HepG2 (cell line): ENCODE measurements at regions not wholly inside any gene's neighbourhood (a gene's known extent, or its start where the extent isn't known, plus 50 kb on each side); places are given as distances from the start of the nearest gene placed in this dataset.

ENCODE experiments used
- ATAC-seq: fragments of 200-7000 bp; cut with Tn5 transposase; 3 replicates; pipeline ENCODE4 v1.9.1; 2020; ENCODE audit warnings: mild to moderate bottlenecking, moderate library complexity
- BruUV-seq: library from RNA; stranded (reverse); fragments of 400-500 nt; replicated peaks from 2 replicates; lab custom pipeline; 2021; lab: Mats Ljungman, UMichigan
- CTCF ChIA-PET: fragments of 300-600 bp; formaldehyde crosslinking; extraction: SDS; loops from one replicate; lab custom pipeline; 2021; ENCODE audit warnings: low total read pairs, inconsistent platforms, low intra/inter-chr PET ratio; lab: Yijun Ruan, JAX
- POLR2A ChIA-PET: fragments of 350-600 bp; sonication (Branson Sonifier 250); formaldehyde crosslinking; loops from one replicate; lab custom pipeline; 2020; ENCODE audit warnings: antibody characterized with exemption, inconsistent platforms; lab: Yijun Ruan, JAX
- DNase-seq: peaks from one replicate; pipeline ENCODE4 v3.0.0-alpha.2; 2015; ENCODE audit warnings: low spot score
- FAIRE-seq: peaks from 3 replicates; lab custom pipeline; 2011; peaks lifted over from hg19 to GRCh38; lab: Jason Lieb, UNC
- H2AFZ ChIP-seq: one replicate; pipeline ENCODE4 v1.6.1; 2011; ENCODE audit warnings: low read length, inconsistent platforms
- H3K27ac ChIP-seq: fragments of 300-600 bp; 3 replicates; pipeline ENCODE4 v1.8.0; 2011; ENCODE audit warnings: mixed run types, mild to moderate bottlenecking, mixed read lengths, low read length, inconsistent platforms; ENCODE audit not compliant: insufficient read depth; ENCODE audit errors: extremely low read length
- H3K27me3 ChIP-seq, 2 experiments: fragments of 200-600 bp in 1 of 2; 2 replicates in 1 of 2; 3 replicates in 1 of 2; pipeline versions ENCODE4 v1.6.0 to v1.8.0; 2011; ENCODE audit warnings: low read length in 2 of 2, mild to moderate bottlenecking in 2 of 2, moderate library complexity in 2 of 2, inconsistent platforms in 1 of 2; ENCODE audit not compliant: insufficient read depth in 2 of 2, control insufficient read depth in 1 of 2
- H3K36me3 ChIP-seq, 2 experiments: fragments of 200-600 bp in 1 of 2; replicated peaks in 1 of 2; 2 replicates in 1 of 2; 3 replicates in 1 of 2; pipeline versions ENCODE4 v1.5.1 to v1.8.0; 2011; ENCODE audit warnings: low read length in 2 of 2, inconsistent platforms in 1 of 2; ENCODE audit not compliant: insufficient read depth in 2 of 2, control insufficient read depth in 1 of 2
- H3K4me1 ChIP-seq: 2 replicates; pipeline ENCODE4 v1.5.1; 2012; ENCODE audit warnings: low read length, inconsistent platforms; ENCODE audit not compliant: insufficient read depth
- H3K4me2 ChIP-seq: 2 replicates; pipeline ENCODE4 v1.6.0; 2011; ENCODE audit warnings: low read depth, low read length, inconsistent platforms
- H3K4me3 ChIP-seq, 3 experiments: fragments of 200-600 bp in 1 of 3; sonication (generic), shearing (Covaris generic) in 1 of 3; replicated peaks in 1 of 3; 2 replicates each; pipeline ENCODE4 v1.5.1; 2011 to 2016; ENCODE audit warnings: low read length in 3 of 3, inconsistent platforms in 2 of 3, low read depth in 2 of 3, mild to moderate bottlenecking in 2 of 3, control low read depth in 1 of 3, mixed read lengths in 1 of 3; ENCODE audit not compliant: insufficient read depth in 1 of 3
- H3K79me2 ChIP-seq: one replicate; pipeline ENCODE4 v1.6.1; 2011; ENCODE audit warnings: low read length, inconsistent platforms; ENCODE audit not compliant: insufficient read depth
- H3K9ac ChIP-seq: 2 replicates; pipeline ENCODE4 v1.6.0; 2011; ENCODE audit warnings: mild to moderate bottlenecking, low read depth, low read length, inconsistent platforms; ENCODE audit not compliant: insufficient read depth
- H3K9me3 ChIP-seq: 2 replicates; pipeline ENCODE4 v1.5.1; 2012; ENCODE audit warnings: mild to moderate bottlenecking, low read length
- H4K20me1 ChIP-seq: 2 replicates; pipeline ENCODE4 v1.6.0; 2011; ENCODE audit warnings: inconsistent platforms, mild to moderate bottlenecking, low read length, moderate library complexity; ENCODE audit not compliant: insufficient read depth
- RORA ChIP-seq: sonication (generic); formaldehyde crosslinking; IDR thresholded peaks from 2 replicates; pipeline ENCODE4 v1.5.0; 2020; ENCODE audit warnings: mild to moderate bottlenecking, missing genetic modification reagents, moderate library complexity
- ZFP36L1 ChIP-seq: sonication (generic); formaldehyde crosslinking; IDR thresholded peaks from 2 replicates; pipeline ENCODE4 v1.8.0; 2022; ENCODE audit warnings: mild to moderate bottlenecking, missing genetic modification reagents, moderate library complexity
- ZNF30 ChIP-seq: sonication (generic); formaldehyde crosslinking; IDR thresholded peaks from 2 replicates; pipeline ENCODE4 v1.5.0; 2020; ENCODE audit warnings: mild to moderate bottlenecking, missing genetic modification reagents
- ZNF616 ChIP-seq: sonication (generic); formaldehyde crosslinking; IDR thresholded peaks from 2 replicates; pipeline ENCODE4 v1.5.0; 2020; ENCODE audit warnings: low read depth, mild to moderate bottlenecking, missing genetic modification reagents
- WGBS: methylation state at CpG from one replicate; pipeline ENCODE4 v1.1.6; 2017; ENCODE audit warnings: low lambda C conversion rate; 5-methylcytosine and 5-hydroxymethylcytosine counted together
- in situ Hi-C: cut with HindIII; loops from 2 replicates; pipeline ENCODE4 v1.10.0; 2017; ENCODE audit warnings: low pct_unique_long_range_greater_than_20kb; ENCODE audit not compliant: extremely low pct_ligation_motif_present
- intact Hi-C: fragments of 100-400 bp; cut with micrococcal nuclease; formaldehyde crosslinking; loops from one replicate; pipeline ENCODE4 v1.10.0; 2022; ENCODE audit not compliant: unreplicated experiment
- TF ChIP-seq, protein P1 (sequence below): sonication (generic); formaldehyde crosslinking; IDR thresholded peaks from 2 replicates; pipeline ENCODE4 v1.9.0; 2021; ENCODE audit warnings: missing genetic modification reagents, borderline replicate concordance
- TF ChIP-seq, protein P2 (sequence below): sonication (generic); formaldehyde crosslinking; IDR thresholded peaks from 2 replicates; pipeline ENCODE4 v1.4.0; 2020; ENCODE audit warnings: mild to moderate bottlenecking, missing genetic modification reagents

DNA sequence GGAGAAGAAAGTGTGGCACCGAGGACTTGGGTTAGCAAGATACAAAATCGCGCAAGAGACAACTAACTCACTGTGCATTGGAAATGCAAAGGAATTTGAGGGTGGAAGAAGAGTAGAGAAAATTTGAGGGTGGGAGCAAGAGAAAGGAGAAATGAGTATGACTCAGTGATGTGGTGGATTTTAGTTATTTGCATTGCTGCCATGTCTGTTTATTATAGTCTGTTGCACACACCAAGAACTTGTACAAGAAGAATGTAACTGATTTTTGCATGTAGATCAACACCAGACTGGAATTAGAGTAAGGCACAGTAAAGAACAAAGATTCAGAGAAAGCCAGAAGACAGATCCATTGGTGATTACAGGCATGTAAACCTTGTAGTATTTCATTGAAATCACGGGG is 71.6 kb upstream of the SMIM36 start:
- Histone ChIP-seq H2AFZ (no peak overlapping the region), H3K4me3 (no peak overlapping the region), H3K79me2 (no peaks in the 10 kb centered on the region), H3K9me3 (no peaks in the 10 kb centered on the region), H3K9ac (no peak overlapping the region), H3K36me3 (no peaks in the 10 kb centered on the region), H3K4me2 (no peak overlapping the region), H3K27ac (no peak overlapping the region), H3K27me3 (no peaks in the 10 kb centered on the region), H3K4me1 (no peaks in the 10 kb centered on the region), H4K20me1 (no peaks in the 10 kb centered on the region)
- CTCF ChIA-PET = no interaction called here
- WGBS = 20% methylated on average over 4 of the region's 4 CpGs
- no peak for ATAC-seq
- DNase-seq = no peak
- intact Hi-C loops = no loop called here
- no peak for TF ChIP-seq ZNF30 (CRISPR knock-in tag)
- TF ChIP-seq, protein P1, sequence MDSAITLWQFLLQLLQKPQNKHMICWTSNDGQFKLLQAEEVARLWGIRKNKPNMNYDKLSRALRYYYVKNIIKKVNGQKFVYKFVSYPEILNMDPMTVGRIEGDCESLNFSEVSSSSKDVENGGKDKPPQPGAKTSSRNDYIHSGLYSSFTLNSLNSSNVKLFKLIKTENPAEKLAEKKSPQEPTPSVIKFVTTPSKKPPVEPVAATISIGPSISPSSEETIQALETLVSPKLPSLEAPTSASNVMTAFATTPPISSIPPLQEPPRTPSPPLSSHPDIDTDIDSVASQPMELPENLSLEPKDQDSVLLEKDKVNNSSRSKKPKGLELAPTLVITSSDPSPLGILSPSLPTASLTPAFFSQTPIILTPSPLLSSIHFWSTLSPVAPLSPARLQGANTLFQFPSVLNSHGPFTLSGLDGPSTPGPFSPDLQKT (CRISPR knock-in tag) = no peak
- in situ Hi-C loops = no loop called here
- FAIRE-seq = no peak
- POLR2A ChIA-PET = no interaction called here
- BruUV-seq = no TSS peak

DNA sequence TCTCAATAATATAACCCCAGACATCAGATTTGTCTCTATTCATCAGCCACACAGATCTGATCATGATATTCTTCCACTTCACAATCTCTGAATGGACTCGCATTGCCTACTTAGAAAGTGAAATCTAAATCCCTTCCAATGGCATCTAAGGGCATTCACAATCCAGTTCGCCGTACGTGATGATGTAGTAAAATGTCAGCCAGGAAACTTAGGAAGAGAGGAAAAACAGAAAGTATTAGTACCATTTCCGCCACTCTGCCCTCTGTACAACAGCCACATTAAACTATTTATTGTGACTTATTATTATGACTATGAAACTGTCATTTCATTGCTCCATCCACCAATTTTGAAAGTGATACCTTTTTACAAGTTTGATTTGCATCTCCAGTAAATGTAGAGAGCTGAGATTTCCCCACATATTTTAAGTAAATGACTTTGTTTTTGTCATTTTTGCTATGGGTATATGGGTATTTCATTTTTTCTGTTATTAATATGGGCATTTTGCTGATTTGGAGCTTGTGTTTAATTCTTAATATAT is 69.4 kb upstream of the SMIM36 start:
- Histone ChIP-seq H3K9ac (no peak overlapping the region), H3K4me2 (no peak overlapping the region), H4K20me1 (no peaks in the 10 kb centered on the region), H3K27me3 (peaks cover under 1 to 4% of the 10 kb centered on the region in 2 experiments; a peak in 2 of 5 replicates), H3K36me3 (no peaks in the 10 kb centered on the region), H3K9me3 (no peaks in the 10 kb centered on the region), H3K79me2 (no peaks in the 10 kb centered on the region), H3K27ac (no peak overlapping the region), H3K4me1 (peaks cover 20% of the 10 kb centered on the region; the same call in 1 of the 2 replicates), H2AFZ (no peak overlapping the region), H3K4me3 (no peak overlapping the region)
- WGBS = 22% methylated on average over 5 of the region's 5 CpGs
- POLR2A ChIA-PET = no interaction called here
- TF ChIP-seq ZNF616 (CRISPR knock-in tag) (no peak), RORA (CRISPR knock-in tag) (no peak), ZFP36L1 (CRISPR knock-in tag) (no peak)
- TF ChIP-seq, protein P2, sequence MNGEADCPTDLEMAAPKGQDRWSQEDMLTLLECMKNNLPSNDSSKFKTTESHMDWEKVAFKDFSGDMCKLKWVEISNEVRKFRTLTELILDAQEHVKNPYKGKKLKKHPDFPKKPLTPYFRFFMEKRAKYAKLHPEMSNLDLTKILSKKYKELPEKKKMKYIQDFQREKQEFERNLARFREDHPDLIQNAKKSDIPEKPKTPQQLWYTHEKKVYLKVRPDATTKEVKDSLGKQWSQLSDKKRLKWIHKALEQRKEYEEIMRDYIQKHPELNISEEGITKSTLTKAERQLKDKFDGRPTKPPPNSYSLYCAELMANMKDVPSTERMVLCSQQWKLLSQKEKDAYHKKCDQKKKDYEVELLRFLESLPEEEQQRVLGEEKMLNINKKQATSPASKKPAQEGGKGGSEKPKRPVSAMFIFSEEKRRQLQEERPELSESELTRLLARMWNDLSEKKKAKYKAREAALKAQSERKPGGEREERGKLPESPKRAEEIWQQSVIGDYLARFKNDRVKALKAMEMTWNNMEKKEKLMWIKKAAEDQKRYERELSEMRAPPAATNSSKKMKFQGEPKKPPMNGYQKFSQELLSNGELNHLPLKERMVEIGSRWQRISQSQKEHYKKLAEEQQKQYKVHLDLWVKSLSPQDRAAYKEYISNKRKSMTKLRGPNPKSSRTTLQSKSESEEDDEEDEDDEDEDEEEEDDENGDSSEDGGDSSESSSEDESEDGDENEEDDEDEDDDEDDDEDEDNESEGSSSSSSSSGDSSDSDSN (CRISPR knock-in tag) = no peak
- in situ Hi-C loops (no loop called here), intact Hi-C loops (no loop called here)
- BruUV-seq = no TSS peak
- no peak for FAIRE-seq
- no peak for ATAC-seq
- no peak for DNase-seq
- CTCF ChIA-PET = no interaction called here
